Activated CD4-positive, alpha-beta T cell treated with anti-CD3 and anti-CD28 coated beads for 36 hours (primary cell): ENCODE measurements at regions not wholly inside any gene's neighbourhood (a gene's known extent, or its start where the extent isn't known, plus 50 kb on each side); places are given as distances from the start of the nearest gene placed in this dataset.

Source experiments
- ATAC-seq: fragments of 200-7000 bp; cut with Tn5 transposase; one replicate; pipeline ENCODE4 v1.10.0; 2021; ENCODE audit warnings: mild to moderate bottlenecking, moderate library complexity
- CTCF ChIA-PET: fragments of 350-600 bp; sonication (Branson Sonifier 250); formaldehyde crosslinking; loops from one replicate; lab custom pipeline; 2021; ENCODE audit warnings: antibody characterized with exemption; lab: Charles Lee
- POLR2A ChIA-PET: fragments of 350-600 bp; sonication (Branson Sonifier 250); formaldehyde crosslinking; loops from one replicate; lab custom pipeline; 2021; ENCODE audit warnings: antibody characterized with exemption, inconsistent platforms; lab: Charles Lee
- DNase-seq: peaks from one replicate; pipeline ENCODE4 v3.0.0-alpha.2; 2020
- H3K27ac Mint-ChIP-seq: one replicate; pipeline ENCODE4 v1.8.0; 2021; ENCODE audit warnings: mixed read lengths
- H3K27me3 Mint-ChIP-seq: one replicate; pipeline ENCODE4 v1.8.0; 2021; ENCODE audit warnings: mixed read lengths
- H3K36me3 Mint-ChIP-seq: one replicate; pipeline ENCODE4 v1.8.0; 2021; ENCODE audit warnings: low read depth, mixed read lengths
- H3K4me1 Mint-ChIP-seq: one replicate; pipeline ENCODE4 v1.8.0; 2021; ENCODE audit warnings: mixed read lengths
- H3K4me3 Mint-ChIP-seq: one replicate; pipeline ENCODE4 v1.8.0; 2021; ENCODE audit warnings: mild to moderate bottlenecking, moderate library complexity, mixed read lengths
- H3K9me3 Mint-ChIP-seq: one replicate; pipeline ENCODE4 v1.8.0; 2021; ENCODE audit warnings: low read depth, mixed read lengths
- intact Hi-C, 2 experiments: fragments of 100-400 bp; cut with DNase I in 1 of 2; cut with micrococcal nuclease in 1 of 2; formaldehyde crosslinking; loops; one replicate each; pipeline versions ENCODE4 v1.14.2 to v1.15.1; 2022 to 2024; cut with DNase I, micrococcal nuclease

DNA sequence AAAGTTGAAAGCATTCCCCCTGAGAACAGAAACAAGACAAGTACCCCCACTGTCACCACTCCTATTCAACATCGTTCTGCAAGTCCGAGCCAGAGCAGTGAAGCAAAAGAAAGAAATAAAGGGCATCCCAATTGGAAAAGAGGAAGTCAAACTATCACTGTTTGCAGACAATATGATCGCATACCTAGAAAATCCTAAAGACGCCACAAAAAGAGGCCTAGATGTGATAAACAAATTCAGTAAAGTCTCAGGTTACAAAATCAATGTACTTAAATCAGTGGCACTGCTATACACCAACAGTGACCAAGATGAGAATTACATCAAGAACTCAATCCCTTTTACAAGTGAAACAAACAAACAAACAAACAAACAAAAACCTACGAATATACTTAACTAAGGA, 87.7 kb upstream of the COCH start:
- Mint-ChIP-seq H3K27me3 (peaks cover 13% of the 10 kb centered on the region), H3K4me3 (no peak overlapping the region), H3K9me3 (peaks cover 8% of the 10 kb centered on the region), H3K36me3 (no peaks in the 10 kb centered on the region), H3K4me1 (no peaks in the 10 kb centered on the region), H3K27ac (no peak overlapping the region)
- ChIA-PET CTCF (no interaction called here), POLR2A (no interaction called here)
- intact Hi-C loops: no loop called here
- no peak for DNase-seq
- ATAC-seq: no peak

DNA sequence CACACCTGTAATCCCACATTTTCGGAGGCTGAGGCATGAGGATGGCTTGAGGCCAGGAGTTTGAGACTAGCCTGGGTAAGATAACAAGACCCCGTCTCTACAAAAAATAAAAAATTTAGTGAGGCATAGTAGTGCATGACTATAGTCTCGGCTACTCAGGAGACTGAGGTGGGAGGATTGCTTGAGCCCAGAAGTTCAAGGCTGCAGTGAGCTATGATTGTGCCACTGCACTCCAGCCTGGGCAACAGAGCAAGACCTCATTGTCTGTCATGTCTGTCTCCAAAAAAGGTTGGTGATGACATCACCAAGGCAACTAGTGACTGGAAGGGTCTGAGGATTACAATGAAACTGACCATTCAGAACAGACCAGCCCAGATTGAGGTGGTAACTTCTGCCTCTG, 83.5 kb upstream of the COCH start:
- no peaks in the 10 kb centered on the region for H3K4me1 Mint-ChIP-seq
- intact Hi-C loops: no loop called here
- H3K9me3 Mint-ChIP-seq: peaks cover 8% of the 10 kb centered on the region
- DNase-seq (no peak), ATAC-seq (no peak)
- no peak overlapping the region for H3K4me3 Mint-ChIP-seq
- ChIA-PET CTCF (no interaction called here), POLR2A (no interaction called here)
- H3K27ac Mint-ChIP-seq: no peak overlapping the region
- H3K36me3 Mint-ChIP-seq: no peaks in the 10 kb centered on the region
- peaks cover 9% of the 10 kb centered on the region for H3K27me3 Mint-ChIP-seq

DNA sequence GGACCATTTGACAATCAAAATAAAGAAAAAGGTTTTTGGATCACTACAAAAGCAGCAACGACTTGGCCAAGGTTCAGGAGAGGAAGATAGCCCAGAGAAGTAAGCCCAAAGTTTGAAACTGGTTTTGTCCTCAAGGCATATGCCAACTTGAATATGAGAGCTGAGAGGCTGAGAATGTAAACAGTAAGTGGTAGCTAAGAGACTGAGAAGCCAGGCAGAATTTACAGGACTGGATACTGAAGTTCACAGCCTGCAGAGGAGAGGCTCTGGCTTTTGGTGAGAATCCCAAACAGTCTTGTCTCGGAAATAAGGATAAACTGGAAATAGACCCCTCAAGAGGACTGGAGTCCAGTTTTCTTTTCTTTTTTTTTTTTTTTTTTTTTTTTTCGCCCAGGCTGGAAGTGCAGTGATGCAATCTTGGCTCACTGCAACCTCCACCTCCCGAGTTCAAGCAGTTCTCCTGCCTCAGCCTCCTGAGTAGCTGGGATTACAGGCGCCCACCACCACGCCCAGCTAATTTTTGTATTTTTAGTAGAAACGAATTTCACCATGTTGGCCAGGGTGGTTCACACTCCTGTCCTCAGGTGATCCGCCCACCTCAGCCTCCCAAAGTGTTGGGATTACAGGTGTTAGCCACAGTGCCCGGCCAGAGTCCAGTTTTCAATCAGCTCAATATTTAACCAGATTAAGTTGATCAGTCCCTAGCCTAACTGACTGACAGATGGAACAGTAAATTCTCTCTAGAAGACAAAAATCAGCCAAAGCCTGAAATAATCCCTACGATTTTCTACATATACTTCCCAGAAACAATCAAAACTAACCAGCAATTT, 82.6 kb upstream of the COCH start:
- Mint-ChIP-seq H3K4me1 (no peaks in the 10 kb centered on the region), H3K9me3 (peaks cover 3% of the 10 kb centered on the region), H3K27me3 (peaks cover 10% of the 10 kb centered on the region), H3K36me3 (no peaks in the 10 kb centered on the region), H3K4me3 (no peak overlapping the region), H3K27ac (no peak overlapping the region)
- ChIA-PET CTCF (no interaction called here), POLR2A (no interaction called here)
- intact Hi-C loops: no loop called here
- ATAC-seq (no peak), DNase-seq (no peak)

DNA sequence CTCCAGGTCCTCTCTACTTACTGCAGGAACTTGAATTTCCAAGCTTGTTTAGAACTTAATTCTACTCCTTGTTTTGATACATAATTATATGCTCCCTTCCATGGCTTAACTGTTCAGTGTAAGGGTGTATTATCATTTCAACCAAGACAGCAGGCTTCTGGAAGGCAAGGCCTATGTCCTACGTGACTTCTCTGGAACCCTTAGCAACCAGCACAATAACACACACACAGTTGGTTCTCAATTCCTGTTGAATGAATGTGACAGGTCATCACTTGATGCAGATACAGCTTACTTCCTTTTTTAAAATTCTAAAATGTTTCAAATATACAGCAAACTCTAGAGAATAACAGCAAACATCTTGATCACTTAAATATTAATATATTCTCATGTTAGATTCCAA, 77.7 kb upstream of the COCH start:
- no peaks in the 10 kb centered on the region for H3K36me3 Mint-ChIP-seq
- POLR2A ChIA-PET: no interaction called here
- no peaks in the 10 kb centered on the region for H3K9me3 Mint-ChIP-seq
- CTCF ChIA-PET: no interaction called here
- H3K4me1 Mint-ChIP-seq: no peaks in the 10 kb centered on the region
- intact Hi-C loops: no loop called here
- no peak for DNase-seq
- no peak overlapping the region for H3K27ac Mint-ChIP-seq
- H3K4me3 Mint-ChIP-seq: no peak overlapping the region
- peaks cover 23% of the 10 kb centered on the region for H3K27me3 Mint-ChIP-seq
- ATAC-seq: no peak

DNA sequence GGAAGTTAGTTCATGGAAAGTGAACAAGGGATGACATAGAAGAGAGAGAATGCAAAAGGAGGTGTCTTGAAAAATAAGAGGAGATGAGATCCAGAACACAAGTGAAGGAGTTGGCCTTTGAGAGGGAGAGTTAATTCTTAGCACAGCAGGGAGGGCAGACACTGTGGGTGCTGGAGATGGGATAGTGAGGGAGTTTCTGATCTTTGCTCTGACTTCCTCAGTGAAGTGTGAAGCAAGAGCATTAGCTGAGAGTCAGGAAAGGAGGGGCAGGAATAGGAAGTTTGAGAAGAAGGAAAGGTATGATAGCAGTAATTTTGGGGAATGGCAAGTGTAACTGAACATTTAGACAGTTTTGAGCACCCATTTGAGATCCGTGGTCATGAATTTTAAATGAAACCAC, 75.8 kb upstream of the COCH start:
- intact Hi-C loops: no loop called here
- ATAC-seq (no peak), DNase-seq (no peak)
- no peak overlapping the region for H3K4me3 Mint-ChIP-seq
- ChIA-PET CTCF (no interaction called here), POLR2A (no interaction called here)
- H3K27me3 Mint-ChIP-seq: peaks cover 21% of the 10 kb centered on the region
- no peaks in the 10 kb centered on the region for H3K4me1 Mint-ChIP-seq
- H3K27ac Mint-ChIP-seq: no peak overlapping the region
- no peaks in the 10 kb centered on the region for H3K9me3 Mint-ChIP-seq
- no peaks in the 10 kb centered on the region for H3K36me3 Mint-ChIP-seq

DNA sequence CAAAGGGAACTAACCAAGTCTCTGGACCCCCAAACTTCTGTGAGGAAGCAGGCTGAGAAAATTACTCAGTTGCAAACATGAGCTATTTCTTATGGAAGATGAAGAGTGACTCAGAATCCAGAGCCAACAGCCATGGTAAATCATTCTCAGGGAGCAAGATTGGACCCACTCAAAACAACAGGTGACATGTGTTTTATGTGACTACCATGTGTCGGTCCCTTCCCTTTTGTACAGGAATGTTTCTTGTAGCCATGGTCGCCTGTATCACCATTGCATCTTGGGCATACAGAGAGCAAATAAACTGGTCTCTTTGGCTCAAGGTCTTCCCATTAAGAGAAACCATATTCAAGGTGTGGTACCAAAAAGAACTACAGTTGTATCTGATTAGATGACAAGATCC, 75.4 kb upstream of the COCH start:
- Mint-ChIP-seq H3K27ac (no peak overlapping the region), H3K36me3 (no peaks in the 10 kb centered on the region), H3K27me3 (peaks cover 20% of the 10 kb centered on the region), H3K4me1 (no peaks in the 10 kb centered on the region), H3K9me3 (no peaks in the 10 kb centered on the region), H3K4me3 (no peak overlapping the region)
- no peak for ATAC-seq
- intact Hi-C loops: no loop called here
- ChIA-PET CTCF (no interaction called here), POLR2A (no interaction called here)
- no peak for DNase-seq

DNA sequence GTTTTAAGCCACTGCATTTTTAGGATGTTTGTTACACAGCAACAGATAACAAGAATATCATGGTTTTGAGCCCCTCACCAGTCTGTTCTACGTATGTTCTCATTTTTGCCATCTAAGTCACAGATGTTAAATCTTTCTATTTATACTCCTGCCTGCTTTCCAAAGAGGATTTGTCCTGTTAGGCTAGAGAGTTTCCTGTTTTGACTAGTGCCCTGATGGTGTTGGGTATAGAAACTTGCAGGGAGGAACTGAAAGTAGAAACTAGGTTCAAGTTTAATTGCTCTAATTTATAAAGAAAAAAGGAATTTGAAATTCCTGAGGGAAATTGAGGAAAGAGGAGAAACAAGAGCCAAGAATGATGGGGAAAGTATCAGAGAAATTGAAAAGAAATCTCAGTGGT, 74.4 kb upstream of the COCH start:
- ATAC-seq (no peak), DNase-seq (no peak)
- Mint-ChIP-seq H3K36me3 (no peaks in the 10 kb centered on the region), H3K4me3 (no peak overlapping the region), H3K27me3 (peaks cover 20% of the 10 kb centered on the region), H3K9me3 (no peaks in the 10 kb centered on the region), H3K27ac (no peak overlapping the region), H3K4me1 (no peaks in the 10 kb centered on the region)
- intact Hi-C loops: no loop called here
- ChIA-PET POLR2A (no interaction called here), CTCF (no interaction called here)

DNA sequence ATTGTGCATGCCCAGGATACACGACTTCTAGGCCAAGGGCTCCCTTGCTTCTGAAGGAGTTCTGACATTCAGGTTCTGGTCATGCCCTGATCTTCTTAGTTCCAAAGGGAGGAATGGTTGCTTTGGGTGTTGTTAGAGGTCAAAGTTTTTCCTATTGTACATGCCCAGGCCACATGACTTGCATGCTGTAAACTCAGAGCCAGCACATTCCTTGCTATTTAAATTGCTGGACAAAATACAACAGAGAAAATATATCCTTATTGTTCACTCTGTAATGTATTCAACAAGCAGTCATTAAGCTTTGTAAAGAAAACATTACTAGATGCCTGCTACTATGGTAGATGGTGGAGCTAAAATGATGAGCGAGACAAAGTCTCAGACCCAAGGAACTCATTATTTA, 71.2 kb upstream of the COCH start:
- no peak overlapping the region for H3K4me3 Mint-ChIP-seq
- CTCF ChIA-PET: no interaction called here
- H3K27ac Mint-ChIP-seq: no peak overlapping the region
- H3K27me3 Mint-ChIP-seq: peaks cover 15% of the 10 kb centered on the region
- intact Hi-C loops: no loop called here
- ATAC-seq: no peak
- POLR2A ChIA-PET: no interaction called here
- H3K4me1 Mint-ChIP-seq: no peaks in the 10 kb centered on the region
- H3K36me3 Mint-ChIP-seq: no peaks in the 10 kb centered on the region
- no peak for DNase-seq
- H3K9me3 Mint-ChIP-seq: no peaks in the 10 kb centered on the region

DNA sequence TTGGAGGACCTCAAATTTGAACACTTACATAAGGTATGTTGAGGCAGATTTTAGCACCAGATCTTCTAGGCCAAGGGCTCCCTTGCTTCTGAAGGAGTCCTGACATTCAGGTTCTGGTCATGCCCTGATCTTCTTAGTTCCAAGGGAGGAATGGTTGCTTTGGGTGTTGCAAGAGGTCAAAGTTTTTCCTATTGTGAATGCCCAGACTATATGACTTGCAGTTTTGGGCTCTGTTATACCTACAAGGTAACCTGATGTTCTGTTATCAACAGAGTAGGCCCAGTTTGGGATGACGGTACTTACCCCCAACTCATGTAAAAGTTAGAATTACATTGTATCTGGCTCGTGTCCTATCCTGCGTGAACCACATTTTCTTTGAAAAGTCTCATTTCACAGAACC, 69.1 kb upstream of the COCH start:
- no peak for ATAC-seq
- ChIA-PET CTCF (interaction anchor here (1.2 kb wide), 1 partner anchor 30 kb away, joined by 3 read pairs; no protein-coding TSS in a partner anchor), POLR2A (no interaction called here)
- no peaks in the 10 kb centered on the region for H3K4me1 Mint-ChIP-seq
- intact Hi-C loops: no loop called here
- no peak overlapping the region for H3K27ac Mint-ChIP-seq
- DNase-seq: no peak
- H3K4me3 Mint-ChIP-seq: no peak overlapping the region
- no peaks in the 10 kb centered on the region for H3K36me3 Mint-ChIP-seq
- H3K9me3 Mint-ChIP-seq: no peaks in the 10 kb centered on the region
- H3K27me3 Mint-ChIP-seq: peaks cover 4% of the 10 kb centered on the region

DNA sequence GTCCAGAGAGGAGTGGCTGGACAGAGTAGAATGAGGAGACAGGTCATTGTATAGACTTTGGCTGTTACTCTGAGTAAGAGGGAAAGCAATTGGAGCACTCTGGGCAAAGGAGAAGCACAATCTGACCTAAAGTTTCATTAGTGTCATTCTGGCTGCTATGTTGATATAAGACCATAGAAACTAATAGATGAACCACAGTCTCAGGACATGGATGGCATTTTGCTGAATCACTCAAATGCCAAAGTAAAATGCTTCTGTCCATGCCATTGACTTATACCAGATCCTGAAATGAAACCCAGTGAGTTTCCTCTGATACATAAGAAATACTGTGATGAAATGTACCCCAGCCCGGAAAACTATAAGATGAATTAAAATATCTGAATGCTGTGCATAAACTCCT, 65.8 kb upstream of the COCH start:
- intact Hi-C loops: no loop called here
- Mint-ChIP-seq H3K36me3 (no peaks in the 10 kb centered on the region), H3K9me3 (no peaks in the 10 kb centered on the region), H3K4me1 (no peaks in the 10 kb centered on the region), H3K4me3 (no peak overlapping the region), H3K27me3 (peaks cover 12% of the 10 kb centered on the region), H3K27ac (no peak overlapping the region)
- ATAC-seq (no peak), DNase-seq (no peak)
- ChIA-PET CTCF (no interaction called here), POLR2A (no interaction called here)

DNA sequence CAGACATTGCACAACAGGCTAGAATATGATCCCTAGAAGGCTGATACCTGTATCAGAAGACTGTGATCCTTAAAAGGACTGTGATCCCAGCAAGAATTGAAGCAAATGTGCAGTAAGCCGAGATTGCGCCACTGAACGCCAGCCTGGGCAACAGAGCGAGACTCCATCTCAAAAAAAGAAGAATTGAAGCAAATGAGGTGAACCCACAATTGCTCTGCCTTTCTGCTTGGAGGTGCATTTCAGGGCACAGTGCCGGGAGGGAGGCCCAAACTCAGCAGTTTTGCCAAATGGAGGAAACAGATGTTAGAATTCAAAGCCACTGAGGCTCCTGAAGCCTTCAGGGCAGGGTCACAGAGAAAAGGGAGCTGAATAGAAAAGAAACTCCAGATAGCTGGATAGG, 61.1 kb upstream of the COCH start:
- CTCF ChIA-PET: no interaction called here
- POLR2A ChIA-PET: interaction anchor here (0.6 kb wide), 1 partner anchor 12 kb away, joined by 9 read pairs; no protein-coding TSS in a partner anchor
- intact Hi-C loops: no loop called here

DNA sequence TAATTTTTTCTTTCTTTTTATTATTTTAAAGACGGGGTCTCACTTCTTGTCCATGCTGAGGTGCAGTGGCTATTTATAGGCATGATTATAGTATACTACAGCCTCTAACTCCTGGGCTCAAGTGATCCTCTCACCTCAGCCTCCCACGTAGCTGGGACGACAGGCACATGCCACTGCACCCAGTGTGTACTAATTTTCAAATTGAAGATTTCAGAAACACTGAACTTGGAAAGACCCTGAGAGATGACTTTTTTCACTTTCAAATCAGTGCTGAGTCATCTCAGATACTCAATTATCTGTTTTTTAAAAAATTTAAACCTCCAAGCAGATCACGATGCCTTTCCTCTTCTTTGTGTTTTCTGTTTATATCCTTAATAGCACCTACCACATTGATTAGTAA, 53.7 kb upstream of the COCH start:
- no peaks in the 10 kb centered on the region for H3K4me1 Mint-ChIP-seq
- intact Hi-C loops: no loop called here
- peaks cover 12% of the 10 kb centered on the region for H3K27me3 Mint-ChIP-seq
- peaks cover 10% of the 10 kb centered on the region for H3K9me3 Mint-ChIP-seq
- CTCF ChIA-PET: no interaction called here
- no peak overlapping the region for H3K4me3 Mint-ChIP-seq
- POLR2A ChIA-PET: no interaction called here
- H3K36me3 Mint-ChIP-seq: no peaks in the 10 kb centered on the region
- H3K27ac Mint-ChIP-seq: no peak overlapping the region
- ATAC-seq (no peak), DNase-seq (no peak)

More for the DNA sequence above, 61.1 kb upstream of the COCH start:
- DNase-seq (no peak), ATAC-seq (no peak)
- no peaks in the 10 kb centered on the region for H3K36me3 Mint-ChIP-seq
- peaks cover 19% of the 10 kb centered on the region for H3K27me3 Mint-ChIP-seq
- H3K27ac Mint-ChIP-seq: no peak overlapping the region
- no peak overlapping the region for H3K4me3 Mint-ChIP-seq
- H3K9me3 Mint-ChIP-seq: peaks cover 3% of the 10 kb centered on the region
- H3K4me1 Mint-ChIP-seq: no peaks in the 10 kb centered on the region
